Thyroid gland (tissue), 4 donors: ENCODE measurements at regions not wholly inside any gene's neighbourhood (a gene's known extent, or its start where the extent isn't known, plus 50 kb on each side); places are given as distances from the start of the nearest gene placed in this dataset.

Experiments used
- CTCF ChIP-seq, 6 experiments: fragments of 200-600 bp in 3 of 6; fragments of 450-650 bp in 3 of 6; sonication (generic) in 3 of 6; IDR thresholded peaks; one replicate each; pipeline ENCODE4 v1.5.1; 2016 to 2019; ENCODE audit warnings: antibody characterized with exemption in 6 of 6, mild to moderate bottlenecking in 2 of 6, inconsistent platforms in 1 of 6, moderate library complexity in 1 of 6
- POLR2A ChIP-seq, 2 donors: fragments of 450-650 bp; IDR thresholded peaks; one replicate each; pipeline ENCODE4 v1.6.1; 2017; ENCODE audit warnings: antibody characterized with exemption in 2 of 2, mild to moderate bottlenecking in 2 of 2, moderate library complexity in 1 of 2

GRCh38 chr10:27611744-27612550, 107.8 kb downstream of the RAB18 start:
- TF ChIP-seq CTCF (IDR thresholded peaks at IDR 0.05), result no peak
- no peak for TF ChIP-seq POLR2A (IDR thresholded peaks at IDR 0.05)
